ENCODE measurements at regions not wholly inside any gene's neighbourhood (a gene's known extent, or its start where the extent isn't known, plus 50 kb on each side); places are given as distances from the start of the nearest gene placed in this dataset.
"Not testable (repeated sequence)": the region's sequence is repeated elsewhere in the genome, so short reads cannot be mapped to it uniquely, and the experiment has no call there.

DNA sequence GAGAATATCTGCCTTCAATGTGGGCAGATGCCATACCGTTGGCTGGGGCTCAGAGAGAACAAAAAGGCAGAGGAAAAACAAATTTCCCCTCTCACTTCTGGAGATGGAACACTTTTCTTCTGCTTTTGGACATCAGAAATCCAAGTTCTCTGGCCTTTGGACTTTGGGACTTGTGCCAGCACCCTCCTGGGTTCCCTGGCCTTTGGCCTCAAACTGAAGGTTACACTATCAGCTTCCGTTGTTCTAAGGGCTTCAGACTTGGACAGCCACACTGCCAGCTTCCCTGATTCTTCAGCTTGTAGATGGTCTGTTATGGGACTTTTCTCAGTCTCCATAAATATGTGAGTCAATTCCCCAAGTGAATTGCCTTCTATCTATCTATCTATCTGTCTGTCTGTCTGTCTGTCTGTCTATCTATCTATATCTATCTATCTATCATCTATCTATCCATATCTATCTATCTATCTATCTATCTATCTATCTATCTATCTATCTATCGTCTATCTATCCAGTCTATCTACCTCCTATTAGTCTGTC, 778.1 kb upstream of the TMPRSS15 start:
- no peak for ATAC-seq

DNA sequence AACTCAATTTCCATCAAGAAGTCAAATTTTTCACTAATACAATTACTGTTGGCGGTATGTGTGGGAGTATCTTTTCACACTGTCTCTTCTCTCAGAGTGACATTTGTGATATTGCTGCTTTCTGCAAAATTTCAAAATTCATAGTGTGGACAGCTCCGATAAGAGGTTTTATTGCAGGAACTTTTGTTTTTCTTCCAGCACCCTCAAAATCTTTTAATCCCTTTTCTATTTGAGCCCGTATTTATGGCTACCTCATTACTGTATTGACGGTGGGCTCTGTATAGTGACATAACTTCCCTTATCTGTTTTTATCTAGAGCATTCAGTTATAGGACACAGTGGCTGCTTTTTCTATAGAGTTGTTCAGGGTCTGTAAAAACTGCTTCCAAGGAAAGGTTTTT, 794.4 kb upstream of the TMPRSS15 start:
- DNase-seq (no peak), ATAC-seq (no peak)
- H3K9me3 ChIP-seq: no peaks in the 10 kb centered on the region
- no peaks in the 10 kb centered on the region for H3K36me3 ChIP-seq (ENCODE audit: low read depth)
- no peak overlapping the region for H3K4me3 ChIP-seq
- H3K4me1 ChIP-seq (ENCODE audit: low read depth): no peaks in the 10 kb centered on the region
- TF ChIP-seq, protein P1, sequence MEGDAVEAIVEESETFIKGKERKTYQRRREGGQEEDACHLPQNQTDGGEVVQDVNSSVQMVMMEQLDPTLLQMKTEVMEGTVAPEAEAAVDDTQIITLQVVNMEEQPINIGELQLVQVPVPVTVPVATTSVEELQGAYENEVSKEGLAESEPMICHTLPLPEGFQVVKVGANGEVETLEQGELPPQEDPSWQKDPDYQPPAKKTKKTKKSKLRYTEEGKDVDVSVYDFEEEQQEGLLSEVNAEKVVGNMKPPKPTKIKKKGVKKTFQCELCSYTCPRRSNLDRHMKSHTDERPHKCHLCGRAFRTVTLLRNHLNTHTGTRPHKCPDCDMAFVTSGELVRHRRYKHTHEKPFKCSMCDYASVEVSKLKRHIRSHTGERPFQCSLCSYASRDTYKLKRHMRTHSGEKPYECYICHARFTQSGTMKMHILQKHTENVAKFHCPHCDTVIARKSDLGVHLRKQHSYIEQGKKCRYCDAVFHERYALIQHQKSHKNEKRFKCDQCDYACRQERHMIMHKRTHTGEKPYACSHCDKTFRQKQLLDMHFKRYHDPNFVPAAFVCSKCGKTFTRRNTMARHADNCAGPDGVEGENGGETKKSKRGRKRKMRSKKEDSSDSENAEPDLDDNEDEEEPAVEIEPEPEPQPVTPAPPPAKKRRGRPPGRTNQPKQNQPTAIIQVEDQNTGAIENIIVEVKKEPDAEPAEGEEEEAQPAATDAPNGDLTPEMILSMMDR (IDR thresholded peaks at IDR 0.05): no peak
- intact Hi-C loops (cut with DNase I, micrococcal nuclease): no loop called here

More for the DNA sequence above, 778.1 kb upstream of the TMPRSS15 start:
- H3K4me1 ChIP-seq (ENCODE audit: low read depth): no peaks in the 10 kb centered on the region
- intact Hi-C loops (cut with DNase I, micrococcal nuclease): no loop called here
- H3K9me3 ChIP-seq: no peaks in the 10 kb centered on the region
- H3K36me3 ChIP-seq (ENCODE audit: low read depth): no peaks in the 10 kb centered on the region
- TF ChIP-seq, protein P1 (IDR thresholded peaks at IDR 0.05): no peak
- no peak overlapping the region for H3K4me3 ChIP-seq
- DNase-seq: no peak

DNA sequence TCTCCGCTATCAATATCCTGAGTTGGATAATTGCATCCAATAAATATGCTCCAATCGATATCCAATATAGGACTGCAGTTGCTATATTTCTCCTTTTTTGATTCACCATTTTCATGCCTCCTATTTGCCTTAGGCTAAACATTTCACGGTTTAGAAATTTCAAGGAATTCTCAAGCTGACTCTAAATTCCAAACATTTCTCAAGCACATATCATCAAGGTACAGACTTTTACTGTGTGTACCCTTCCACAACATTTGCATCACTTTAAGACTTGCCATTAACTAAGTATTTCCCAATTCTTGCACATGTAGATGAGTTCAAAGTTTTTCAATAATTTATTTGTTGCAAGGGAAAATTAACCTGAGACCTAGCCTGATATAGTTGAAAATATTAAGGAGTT, 795.2 kb upstream of the TMPRSS15 start:
- H3K4me3 ChIP-seq: no peak overlapping the region
- no peaks in the 10 kb centered on the region for H3K4me1 ChIP-seq (ENCODE audit: low read depth)
- DNase-seq (no peak), ATAC-seq (no peak)
- TF ChIP-seq, protein P1 (IDR thresholded peaks at IDR 0.05): no peak
- intact Hi-C loops (cut with DNase I, micrococcal nuclease): no loop called here
- no peaks in the 10 kb centered on the region for H3K9me3 ChIP-seq
- H3K36me3 ChIP-seq (ENCODE audit: low read depth): no peaks in the 10 kb centered on the region

DNA sequence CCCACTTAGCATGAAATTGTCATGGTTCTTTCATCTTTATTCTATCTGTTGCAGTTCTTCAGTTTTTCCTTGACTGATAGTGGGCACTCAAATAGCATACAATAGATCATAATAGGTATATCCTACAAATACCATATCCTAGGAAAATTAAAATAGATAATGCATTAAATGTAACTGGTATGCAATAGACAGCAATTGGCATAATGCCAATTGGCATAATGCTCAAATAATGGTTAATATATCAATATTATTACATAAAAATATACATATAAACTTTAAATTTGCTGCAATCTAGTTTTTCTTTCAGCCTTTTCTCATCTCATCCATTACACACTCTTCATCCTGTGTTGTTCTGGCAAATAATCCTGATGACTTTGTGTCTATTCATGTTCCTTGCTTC, 814.6 kb upstream of the TMPRSS15 start:
- TF ChIP-seq, protein P1 (IDR thresholded peaks at IDR 0.05): no peak
- Histone ChIP-seq H3K4me1 (ENCODE audit: low read depth) (no peaks in the 10 kb centered on the region), H3K9me3 (no peaks in the 10 kb centered on the region), H3K4me3 (no peak overlapping the region), H3K36me3 (ENCODE audit: low read depth) (no peaks in the 10 kb centered on the region)
- DNase-seq (no peak), ATAC-seq (no peak)
- intact Hi-C loops (cut with DNase I, micrococcal nuclease): no loop called here

DNA sequence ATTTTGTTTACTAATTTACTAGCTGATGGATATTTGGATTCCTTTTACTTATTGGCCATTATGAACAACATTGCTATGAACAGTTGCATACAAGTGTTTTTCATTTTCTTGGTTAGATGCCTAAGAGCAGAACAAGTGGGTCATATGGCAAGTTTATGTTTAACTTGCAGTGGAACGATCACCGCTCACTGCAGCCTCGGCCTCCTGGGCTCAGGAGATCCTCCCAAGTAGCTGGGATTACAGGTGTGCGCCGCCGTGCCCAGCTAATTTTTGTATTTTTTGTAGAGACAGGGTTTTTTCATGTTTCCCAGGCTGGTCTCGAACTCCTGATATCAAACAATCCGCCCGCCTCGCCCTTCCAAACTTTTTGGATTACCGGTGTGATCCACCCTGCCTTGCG, 820.5 kb upstream of the TMPRSS15 start:
- TF ChIP-seq, protein P1 (IDR thresholded peaks at IDR 0.05): no peak
- H3K9me3 ChIP-seq: no peaks in the 10 kb centered on the region
- H3K36me3 ChIP-seq (ENCODE audit: low read depth): no peaks in the 10 kb centered on the region
- intact Hi-C loops (cut with DNase I, micrococcal nuclease): no loop called here
- H3K4me3 ChIP-seq: no peak overlapping the region
- DNase-seq (no peak), ATAC-seq (no peak)
- H3K4me1 ChIP-seq (ENCODE audit: low read depth): no peaks in the 10 kb centered on the region

DNA sequence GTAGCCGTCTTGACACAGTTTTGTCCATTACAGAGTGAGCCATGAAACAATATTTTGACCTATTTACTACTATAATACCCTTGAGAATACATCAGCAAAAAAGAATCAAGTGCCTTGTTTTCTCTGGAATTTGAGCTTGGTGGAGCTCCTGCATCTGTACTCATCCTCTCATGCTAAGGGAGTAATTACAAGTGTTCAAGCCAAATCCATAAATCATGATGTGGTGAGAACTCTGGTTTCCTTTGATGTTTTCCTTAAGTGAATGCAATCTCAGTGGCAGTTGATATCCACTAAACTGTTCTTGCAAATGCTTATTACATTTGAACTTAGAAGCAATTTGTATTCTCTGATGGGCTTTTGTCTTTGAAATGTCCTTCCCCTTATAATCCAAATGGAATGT, 824.6 kb upstream of the TMPRSS15 start:
- no peak for DNase-seq
- H3K9me3 ChIP-seq: no peaks in the 10 kb centered on the region
- H3K4me1 ChIP-seq (ENCODE audit: low read depth): no peaks in the 10 kb centered on the region
- TF ChIP-seq, protein P1 (IDR thresholded peaks at IDR 0.05): no peak
- ATAC-seq: no peak
- intact Hi-C loops (cut with DNase I, micrococcal nuclease): no loop called here
- H3K4me3 ChIP-seq: no peak overlapping the region
- no peaks in the 10 kb centered on the region for H3K36me3 ChIP-seq (ENCODE audit: low read depth)

DNA sequence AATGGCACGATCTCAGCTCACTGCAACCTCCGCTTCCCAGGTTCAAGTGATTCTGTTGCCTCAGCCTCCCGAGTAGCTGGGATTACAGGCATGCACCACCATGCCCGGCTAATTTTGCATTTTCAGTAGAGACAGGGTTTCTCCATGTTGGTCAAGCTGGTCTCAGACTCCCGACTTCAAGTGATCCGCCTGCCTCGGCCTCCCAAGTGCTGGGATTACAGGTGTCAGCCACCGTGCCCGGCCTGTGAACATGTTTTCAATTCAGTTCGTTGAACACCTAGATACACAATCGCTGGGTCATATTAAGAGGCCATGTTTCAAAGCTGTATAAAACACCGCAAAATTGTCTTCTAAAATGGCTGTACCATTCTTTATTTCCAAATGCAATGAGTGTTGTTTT, 830.3 kb upstream of the TMPRSS15 start:
- H3K4me1 ChIP-seq (ENCODE audit: low read depth); intact Hi-C loops (cut with DNase I, micrococcal nuclease); H3K36me3 ChIP-seq (ENCODE audit: low read depth); ATAC-seq; H3K9me3 ChIP-seq; DNase-seq; H3K4me3 ChIP-seq: not testable (repeated sequence)
